ENCODE measurements at regions not wholly inside any gene's neighbourhood (a gene's known extent, or its start where the extent isn't known, plus 50 kb on each side); places are given as distances from the start of the nearest gene placed in this dataset.

- Histone ChIP-seq H3K4me3 (no peak overlapping the region), H3K36me3 (no peaks in the 10 kb centered on the region), H3K27me3 (no peaks in the 10 kb centered on the region), H3K4me1 (peaks cover 0 to 47% (median 31%) of the 10 kb centered on the region in 4 donors), H3K27ac (peak overlapping the region; percentile 52 to 90 (median 78)), H3K9me3 (no peaks in the 10 kb centered on the region)
- no peak for DNase-seq
- TF ChIP-seq POLR2AphosphoS5 (IDR thresholded peaks at IDR 0.05) (no peak), EP300 (IDR thresholded peaks at IDR 0.05) (no peak), CTCF (IDR thresholded peaks at IDR 0.05) (no peak), POLR2A (IDR thresholded peaks at IDR 0.05) (no peak)
- 26 to 62% methylated on average over 4 of the region's 4 CpGs for WGBS, 2 donors
- intact Hi-C loops (cut with DNase I): no loop called here
Observed at GRCh38 chr1:8077602-8078001, 51.5 kb upstream of the ERRFI1 start.

- intact Hi-C loops (cut with DNase I): no loop called here
- Histone ChIP-seq H3K9me3 (no peaks in the 10 kb centered on the region), H3K36me3 (no peaks in the 10 kb centered on the region), H3K27me3 (no peaks in the 10 kb centered on the region), H3K4me3 (no peak overlapping the region), H3K27ac (peak overlapping the region; percentile 52 to 90 (median 78)), H3K4me1 (peaks cover 0 to 45% (median 29%) of the 10 kb centered on the region in 4 donors)
- WGBS, 2 donors: 24 to 54% methylated on average over 8 of the region's 8 CpGs
- peak; percentile 82 for DNase-seq
- TF ChIP-seq POLR2A (IDR thresholded peaks at IDR 0.05) (no peak), POLR2AphosphoS5 (IDR thresholded peaks at IDR 0.05) (peak in 2 of 4 donors; percentile 25 to 48), EP300 (IDR thresholded peaks at IDR 0.05) (no peak), CTCF (IDR thresholded peaks at IDR 0.05) (no peak)
Observed at GRCh38 chr1:8077120-8077573, 51.0 kb upstream of the ERRFI1 start.

GRCh38 chr1:8076176-8076575 is 50.1 kb upstream of the ERRFI1 start:
- Histone ChIP-seq H3K36me3 (no peaks in the 10 kb centered on the region), H3K27ac (peak overlapping the region in 3 of 4 donors; percentile 77 to 90 (median 80)), H3K27me3 (no peaks in the 10 kb centered on the region), H3K4me3 (no peak overlapping the region), H3K9me3 (no peaks in the 10 kb centered on the region), H3K4me1 (peaks cover 0 to 45% (median 29%) of the 10 kb centered on the region in 4 donors)
- DNase-seq: no peak
- no peak for TF ChIP-seq CTCF (IDR thresholded peaks at IDR 0.05)
- TF ChIP-seq POLR2AphosphoS5 (IDR thresholded peaks at IDR 0.05): no peak
- no peak for TF ChIP-seq POLR2A (IDR thresholded peaks at IDR 0.05)
- no peak for TF ChIP-seq EP300 (IDR thresholded peaks at IDR 0.05)
- intact Hi-C loops (cut with DNase I): no loop called here
- 70 to 81% methylated on average over 4 of the region's 4 CpGs for WGBS, 2 donors

Small RNA genes lying in the stretch of these regions (small RNA-seq; reads per million reads assigned to genes)
- gene RNU1-7P: 0 reads per million in 3 donors

Data from sigmoid colon (tissue), 6 donors.